B cell (primary cell): ENCODE measurements at regions not wholly inside any gene's neighbourhood (a gene's known extent, or its start where the extent isn't known, plus 50 kb on each side); places are given as distances from the start of the nearest gene placed in this dataset.

ENCODE experiments used
- ATAC-seq: fragments of 200-7000 bp; cut with Tn5 transposase; one replicate; pipeline ENCODE4 v1.10.0; 2021; ENCODE audit warnings: low read depth, mild to moderate bottlenecking, moderate number of reproducible peaks, moderate library complexity
- CTCF ChIA-PET: fragments of 350-600 bp; sonication (Branson Sonifier 250); formaldehyde crosslinking; loops from one replicate; lab custom pipeline; 2021; ENCODE audit warnings: antibody characterized with exemption, inconsistent platforms; lab: Charles Lee
- POLR2A ChIA-PET: fragments of 350-600 bp; sonication (Branson Sonifier 250); formaldehyde crosslinking; loops from one replicate; lab custom pipeline; 2021; ENCODE audit warnings: antibody characterized with exemption; lab: Charles Lee
- DNase-seq: peaks from one replicate; pipeline ENCODE4 v3.0.0; 2013
- H2AFZ ChIP-seq: 2 replicates; pipeline ENCODE4 v1.6.1; 2012; ENCODE audit warnings: mild to moderate bottlenecking, low read depth, low read length; ENCODE audit not compliant: insufficient read depth, poor library complexity, severe bottlenecking
- H3K27ac ChIP-seq, 2 donors: 1 replicate in 1 of 2; 2 replicates in 1 of 2; pipeline ENCODE4 v1.5.1; 2012 to 2013; ENCODE audit warnings: low read length in 2 of 2, mild to moderate bottlenecking in 2 of 2, moderate library complexity in 1 of 2
- H3K27me3 ChIP-seq, 4 experiments: fragments of 200-600 bp in 1 of 4; sonication (generic) in 1 of 4; replicated peaks in 1 of 4; 1 replicate in 2 of 4; 2 replicates in 2 of 4; pipeline versions ENCODE4 v1.6.1 to v1.7.0; 2013 to 2016; ENCODE audit warnings: low read length in 3 of 4, mild to moderate bottlenecking in 2 of 4, mixed read lengths in 1 of 4, moderate library complexity in 1 of 4; ENCODE audit not compliant: insufficient read depth in 4 of 4, control insufficient read depth in 3 of 4; ENCODE audit errors: control extremely low read depth in 1 of 4
- H3K36me3 ChIP-seq, 2 experiments: replicated peaks in 1 of 2; 1 replicate in 1 of 2; 2 replicates in 1 of 2; pipeline versions ENCODE4 v1.6.1 to v1.7.1; 2013; ENCODE audit warnings: low read length in 1 of 2; ENCODE audit not compliant: insufficient read depth in 2 of 2, control insufficient read depth in 1 of 2; ENCODE audit errors: control extremely low read depth in 1 of 2, extremely low read depth in 1 of 2
- H3K4me1 ChIP-seq, 2 donors: fragments of 200-600 bp in 1 of 2; sonication (generic) in 1 of 2; 1 replicate in 1 of 2; 2 replicates in 1 of 2; pipeline versions ENCODE4 v1.5.1 to v1.6.1; 2013 to 2017; ENCODE audit warnings: low read length in 2 of 2; ENCODE audit not compliant: control insufficient read depth in 2 of 2, insufficient read depth in 2 of 2
- H3K4me2 ChIP-seq: replicated peaks from 2 replicates; pipeline ENCODE3; 2012; ENCODE audit warnings: mild to moderate bottlenecking, low read depth, low read length; ENCODE audit not compliant: poor library complexity, severe bottlenecking
- H3K4me3 ChIP-seq, 5 experiments: fragments of 200-600 bp in 1 of 5; sonication (generic) in 1 of 5; 1 replicate in 3 of 5; 2 replicates in 2 of 5; pipeline versions ENCODE4 v1.5.1 to v1.7.0; 2011 to 2016; ENCODE audit warnings: low read length in 4 of 5, mild to moderate bottlenecking in 4 of 5, low read depth in 2 of 5, control low read depth in 1 of 5, moderate library complexity in 1 of 5; ENCODE audit not compliant: insufficient read depth in 1 of 5; ENCODE audit errors: control extremely low read depth in 1 of 5, extremely low read depth in 1 of 5
- H3K79me2 ChIP-seq: fragments of 200-600 bp; sonication (generic); one replicate; pipeline ENCODE4 v1.6.0; 2016; ENCODE audit warnings: low read length; ENCODE audit not compliant: control insufficient read depth, insufficient read depth
- H3K9ac ChIP-seq: fragments of 200-600 bp; sonication (generic); 2 replicates; pipeline ENCODE4 v1.6.1; 2017; ENCODE audit warnings: mild to moderate bottlenecking, low read length, moderate library complexity
- H3K9me3 ChIP-seq, 3 donors: one replicate each; pipeline versions ENCODE4 v1.6.1 to v1.7.1; 2013; ENCODE audit warnings: low read length in 2 of 3; ENCODE audit not compliant: control insufficient read depth in 2 of 3, insufficient read depth in 1 of 3; ENCODE audit errors: control extremely low read depth in 1 of 3
- H4K20me1 ChIP-seq: 2 replicates; pipeline ENCODE4 v1.6.0; 2012; ENCODE audit warnings: mild to moderate bottlenecking, low read length; ENCODE audit not compliant: insufficient read depth, control insufficient read depth, poor library complexity, severe bottlenecking
- H3K27ac Mint-ChIP-seq: one replicate; pipeline ENCODE4 v1.8.0; 2021; ENCODE audit warnings: mixed read lengths
- H3K27me3 Mint-ChIP-seq: one replicate; pipeline ENCODE4 v1.8.0; 2021; ENCODE audit warnings: mixed read lengths
- H3K4me1 Mint-ChIP-seq: one replicate; pipeline ENCODE4 v1.8.0; 2021; ENCODE audit warnings: mixed read lengths
- H3K4me3 Mint-ChIP-seq: one replicate; pipeline ENCODE4 v1.8.0; 2021; ENCODE audit warnings: mixed read lengths
- H3K9me3 Mint-ChIP-seq: one replicate; pipeline ENCODE4 v1.8.0; 2022; ENCODE audit warnings: mixed read lengths; ENCODE audit not compliant: insufficient read depth
- CTCF ChIP-seq: fragments of 200-600 bp; IDR thresholded peaks from one replicate; pipeline ENCODE4 v1.8.0; 2022; ENCODE audit warnings: antibody characterized with exemption, mild to moderate bottlenecking
- EZH2 ChIP-seq: IDR thresholded peaks from 2 replicates; pipeline ENCODE4 v1.6.1; 2012; ENCODE audit warnings: borderline replicate concordance, low read depth, mild to moderate bottlenecking, moderate library complexity, low read length; ENCODE audit not compliant: insufficient read depth, poor library complexity, severe bottlenecking
- WGBS: methylation state at CpG from one replicate; pipeline ENCODE4 v1.1.5; 2013; ENCODE audit warnings: missing lambda C conversion rate; ENCODE audit not compliant: insufficient coverage; 5-methylcytosine and 5-hydroxymethylcytosine counted together
- intact Hi-C: fragments of 100-400 bp; cut with micrococcal nuclease; formaldehyde crosslinking; loops from one replicate; pipeline ENCODE4 v1.10.0; 2022

- no peak for ATAC-seq
- H3K4me3 ChIP-seq, result no peak overlapping the region
- TF ChIP-seq EZH2 (no peak), CTCF (no peak)
- H3K79me2 ChIP-seq, result no peaks in the 10 kb centered on the region
- H2AFZ ChIP-seq, result no peak overlapping the region
- POLR2A ChIA-PET, result no interaction called here
- intact Hi-C loops, result no loop called here
- Mint-ChIP-seq H3K4me3 (no peak overlapping the region), H3K4me1 (no peaks in the 10 kb centered on the region), H3K27ac (no peak overlapping the region), H3K27me3 (peaks cover 11% of the 10 kb centered on the region), H3K9me3 (no peaks in the 10 kb centered on the region)
- no peak overlapping the region for H3K9ac ChIP-seq
- no peaks in the 10 kb centered on the region for H3K27me3 ChIP-seq
- H3K4me2 ChIP-seq, result no peak overlapping the region
- no peaks in the 10 kb centered on the region for H3K36me3 ChIP-seq
- DNase-seq, result no peak
- H3K9me3 ChIP-seq, result peaks cover 0 to 3% (median 0%) of the 10 kb centered on the region in 3 donors
- CTCF ChIA-PET, result no interaction called here
- no peaks in the 10 kb centered on the region for H4K20me1 ChIP-seq
- H3K4me1 ChIP-seq, result no peaks in the 10 kb centered on the region
- no peak overlapping the region for H3K27ac ChIP-seq
Measured at GRCh38 chr2:55811048-55811447, 112.5 kb downstream of the EFEMP1 start.

GRCh38 chr2:55810622-55811020, 113.0 kb downstream of the EFEMP1 start:
- H3K9me3 ChIP-seq, result peaks cover 0 to 3% (median 0%) of the 10 kb centered on the region in 3 donors
- no peak overlapping the region for H3K4me3 ChIP-seq
- Mint-ChIP-seq H3K27ac (no peak overlapping the region), H3K27me3 (peaks cover 13% of the 10 kb centered on the region), H3K4me3 (no peak overlapping the region), H3K9me3 (no peaks in the 10 kb centered on the region), H3K4me1 (no peaks in the 10 kb centered on the region)
- no peak overlapping the region for H3K4me2 ChIP-seq
- no peak for ATAC-seq
- H3K27me3 ChIP-seq, result no peaks in the 10 kb centered on the region
- no peak overlapping the region for H3K27ac ChIP-seq
- 100% methylated on average over 1 of the region's 3 CpGs for WGBS
- no peak for DNase-seq
- H3K4me1 ChIP-seq, result no peaks in the 10 kb centered on the region
- no peaks in the 10 kb centered on the region for H3K36me3 ChIP-seq
- no peaks in the 10 kb centered on the region for H3K79me2 ChIP-seq
- no peak overlapping the region for H2AFZ ChIP-seq
- ChIA-PET CTCF (no interaction called here), POLR2A (no interaction called here)
- no peaks in the 10 kb centered on the region for H4K20me1 ChIP-seq
- no peak for TF ChIP-seq EZH2
- no peak for TF ChIP-seq CTCF
- intact Hi-C loops, result no loop called here
- no peak overlapping the region for H3K9ac ChIP-seq
